BJ (cell line): ENCODE measurements at regions not wholly inside any gene's neighbourhood (a gene's known extent, or its start where the extent isn't known, plus 50 kb on each side); places are given as distances from the start of the nearest gene placed in this dataset.

Experiments
- CTCF ChIA-PET: fragments of 350-600 bp; formaldehyde crosslinking; extraction: SDS; loops from one replicate; lab custom pipeline; 2021; ENCODE audit warnings: antibody characterized with exemption, inconsistent platforms; lab: Yijun Ruan, JAX
- POLR2A ChIA-PET: fragments of 300-600 bp; sonication (Branson Sonifier 250); formaldehyde crosslinking; extraction: SDS; loops from one replicate; lab custom pipeline; 2021; ENCODE audit warnings: antibody characterized with exemption; lab: Charles Lee
- DNase-seq: peaks from one replicate; pipeline ENCODE4 v3.0.0-alpha.2; 2011; ENCODE audit warnings: low read depth
- H3K27me3 ChIP-seq: 2 replicates; pipeline ENCODE4 v1.6.0; 2011; ENCODE audit warnings: low read length; ENCODE audit not compliant: control insufficient read depth, insufficient read depth
- H3K36me3 ChIP-seq: 2 replicates; pipeline ENCODE4 v1.5.1; 2011; ENCODE audit warnings: low read length; ENCODE audit not compliant: control insufficient read depth, insufficient read depth
- H3K4me3 ChIP-seq: 2 replicates; pipeline ENCODE4 v1.5.1; 2011; ENCODE audit warnings: low read depth, mild to moderate bottlenecking, control low read depth, low read length
- TF ChIP-seq, protein P1 (sequence below): IDR thresholded peaks from 2 replicates; pipeline ENCODE4 v1.5.1; 2011; ENCODE audit warnings: low read depth, mild to moderate bottlenecking, control low read depth, inconsistent platforms, low read length, moderate library complexity; ENCODE audit not compliant: insufficient read depth

DNA sequence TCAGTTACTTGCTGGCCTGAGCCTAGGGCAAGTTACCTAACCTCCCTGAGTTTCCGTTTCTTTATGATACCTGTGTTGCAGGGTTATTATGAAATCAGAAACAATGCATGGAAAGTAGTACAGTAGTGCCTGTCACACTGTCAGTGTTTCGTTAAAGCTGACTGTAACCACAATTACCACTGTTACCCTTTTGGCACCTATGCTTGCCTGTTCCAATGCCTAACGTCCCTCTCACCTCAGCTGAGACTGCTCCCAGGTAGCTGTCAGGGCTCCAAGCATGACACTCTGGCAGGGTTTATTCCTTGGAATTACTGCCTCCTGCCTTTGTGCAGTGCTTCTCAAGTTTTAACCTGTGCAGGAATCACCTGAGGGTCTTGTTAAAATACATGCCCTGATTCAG lies 135.2 kb upstream of the RBMS1 start:
- DNase-seq: no peak
- ChIA-PET CTCF (interaction anchor here (0.6 to 1.1 kb wide), 2 partner anchors 9 to 22 kb away, joined by 3 read pairs; no protein-coding TSS in a partner anchor), POLR2A (no interaction called here)
- Histone ChIP-seq H3K27me3 (no peaks in the 10 kb centered on the region), H3K36me3 (no peaks in the 10 kb centered on the region), H3K4me3 (no peak overlapping the region)
- TF ChIP-seq, protein P1, sequence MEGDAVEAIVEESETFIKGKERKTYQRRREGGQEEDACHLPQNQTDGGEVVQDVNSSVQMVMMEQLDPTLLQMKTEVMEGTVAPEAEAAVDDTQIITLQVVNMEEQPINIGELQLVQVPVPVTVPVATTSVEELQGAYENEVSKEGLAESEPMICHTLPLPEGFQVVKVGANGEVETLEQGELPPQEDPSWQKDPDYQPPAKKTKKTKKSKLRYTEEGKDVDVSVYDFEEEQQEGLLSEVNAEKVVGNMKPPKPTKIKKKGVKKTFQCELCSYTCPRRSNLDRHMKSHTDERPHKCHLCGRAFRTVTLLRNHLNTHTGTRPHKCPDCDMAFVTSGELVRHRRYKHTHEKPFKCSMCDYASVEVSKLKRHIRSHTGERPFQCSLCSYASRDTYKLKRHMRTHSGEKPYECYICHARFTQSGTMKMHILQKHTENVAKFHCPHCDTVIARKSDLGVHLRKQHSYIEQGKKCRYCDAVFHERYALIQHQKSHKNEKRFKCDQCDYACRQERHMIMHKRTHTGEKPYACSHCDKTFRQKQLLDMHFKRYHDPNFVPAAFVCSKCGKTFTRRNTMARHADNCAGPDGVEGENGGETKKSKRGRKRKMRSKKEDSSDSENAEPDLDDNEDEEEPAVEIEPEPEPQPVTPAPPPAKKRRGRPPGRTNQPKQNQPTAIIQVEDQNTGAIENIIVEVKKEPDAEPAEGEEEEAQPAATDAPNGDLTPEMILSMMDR: no peak

DNA sequence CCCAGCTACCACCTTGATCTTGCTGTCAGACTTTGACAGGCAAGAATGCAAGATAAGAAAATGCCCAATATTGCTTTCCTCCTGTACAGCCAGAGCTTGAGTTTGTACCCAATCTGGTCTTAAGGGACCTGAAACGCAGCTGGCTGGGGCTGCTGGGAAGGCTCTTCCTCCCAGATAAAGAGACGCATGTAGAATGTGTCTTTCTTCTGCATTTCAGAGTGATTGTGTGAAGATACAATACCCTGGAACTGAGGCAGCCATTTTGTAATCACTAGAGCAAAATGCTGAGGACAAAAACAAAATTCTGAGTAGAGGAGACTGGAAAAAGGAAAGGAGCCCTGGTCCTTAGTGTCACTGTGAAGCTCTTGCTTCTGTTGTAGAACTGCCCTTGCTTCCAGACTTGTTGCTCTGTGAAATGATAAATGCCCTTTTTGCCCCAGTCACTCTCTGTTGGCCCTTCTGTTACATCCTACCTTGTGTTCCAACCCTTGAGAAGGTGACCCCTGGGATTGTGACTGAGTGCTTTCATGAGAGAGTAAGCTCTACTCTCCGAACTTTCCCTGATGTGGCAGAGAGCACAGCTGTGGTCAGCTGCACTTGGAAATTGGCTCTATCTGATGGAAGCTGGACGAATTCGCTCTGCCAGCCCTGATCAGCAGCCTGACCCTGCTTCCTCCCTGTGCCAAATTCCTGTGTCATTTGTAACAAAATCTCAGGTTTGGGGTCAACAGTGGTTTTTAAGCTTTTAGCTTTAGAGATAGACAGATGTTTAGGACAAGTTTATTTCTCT lies 137.4 kb upstream of the RBMS1 start:
- TF ChIP-seq, protein P1: no peak
- Histone ChIP-seq H3K27me3 (no peaks in the 10 kb centered on the region), H3K36me3 (no peaks in the 10 kb centered on the region), H3K4me3 (no peak overlapping the region)
- no peak for DNase-seq
- ChIA-PET POLR2A (no interaction called here), CTCF (interaction anchor here (1.0 kb wide), 1 partner anchor 10 kb away, joined by 4 read pairs; no protein-coding TSS in a partner anchor)

DNA sequence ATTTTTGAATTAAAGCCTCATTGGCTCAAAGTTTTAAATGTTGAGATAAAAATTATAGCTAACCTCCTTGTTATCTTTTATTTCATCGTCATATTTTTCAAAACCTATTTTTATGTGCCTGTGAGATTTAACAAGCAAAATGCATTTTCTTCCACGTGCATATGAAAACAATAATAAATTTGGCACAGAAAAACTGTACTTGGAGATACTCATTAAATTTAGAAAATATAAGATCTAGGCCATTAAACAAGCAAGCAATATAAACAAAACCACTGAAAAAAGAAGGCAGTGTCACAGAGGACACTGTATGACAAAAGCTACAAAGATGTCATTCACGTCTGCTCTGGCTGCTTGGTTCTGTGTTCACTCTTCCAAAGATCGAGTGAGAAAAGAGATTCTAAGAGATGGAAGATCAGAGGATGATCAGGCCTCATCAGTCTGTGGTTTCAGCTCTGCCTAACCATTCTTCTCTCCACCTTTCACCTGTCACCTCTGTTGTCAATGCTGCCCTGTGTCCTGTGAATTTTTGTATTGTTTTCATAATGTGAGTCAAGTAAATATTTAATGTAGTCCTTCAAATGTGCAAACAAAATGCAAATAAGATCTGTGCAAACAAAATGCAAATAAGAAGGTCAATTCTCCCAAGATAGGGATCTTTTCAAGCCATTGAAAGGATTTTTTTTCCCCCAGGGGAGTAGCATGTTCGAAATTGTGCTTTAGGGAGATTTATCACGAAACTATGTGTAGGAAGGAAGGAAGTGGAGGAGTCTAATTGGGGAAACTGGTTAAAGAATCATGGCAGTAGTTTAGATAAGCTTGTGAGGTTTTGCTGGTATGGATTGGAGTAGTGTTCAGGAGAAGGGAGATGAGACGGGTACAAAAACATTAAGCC lies 138.7 kb upstream of the RBMS1 start:
- POLR2A ChIA-PET: interaction anchor here (0.6 kb wide), 1 partner anchor 582 kb away, joined by 4 read pairs; no protein-coding TSS in a partner anchor
- Histone ChIP-seq H3K36me3 (no peaks in the 10 kb centered on the region), H3K27me3 (no peaks in the 10 kb centered on the region), H3K4me3 (no peak overlapping the region)
- CTCF ChIA-PET: no interaction called here
- TF ChIP-seq, protein P1: no peak
- DNase-seq: no peak

DNA sequence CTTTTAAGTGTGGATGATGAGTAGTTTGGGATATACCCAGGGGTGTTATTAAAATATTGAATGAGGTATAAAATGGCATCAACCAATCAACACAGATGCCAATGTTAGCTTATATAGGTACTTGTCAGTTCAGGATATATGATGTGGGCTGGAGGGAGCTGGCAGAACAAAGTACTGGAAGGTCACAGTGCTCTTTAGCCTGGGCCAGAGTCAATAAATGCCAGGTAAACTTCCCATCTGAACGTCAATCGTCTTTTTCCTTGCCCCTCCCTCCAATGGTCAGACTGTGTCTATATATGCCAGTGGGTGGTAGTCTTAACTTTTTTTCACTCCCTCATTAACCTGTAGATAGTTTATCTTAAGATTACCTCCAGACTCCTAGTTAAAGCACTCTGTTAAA lies 140.8 kb upstream of the RBMS1 start:
- POLR2A ChIA-PET: no interaction called here
- CTCF ChIA-PET: interaction anchor here (1.5 kb wide), 1 partner anchor 10 kb away, joined by 3 read pairs; no protein-coding TSS in a partner anchor
- DNase-seq: no peak
- TF ChIP-seq, protein P1: no peak
- no peaks in the 10 kb centered on the region for H3K27me3 ChIP-seq
- H3K4me3 ChIP-seq: no peak overlapping the region
- H3K36me3 ChIP-seq: no peaks in the 10 kb centered on the region

DNA sequence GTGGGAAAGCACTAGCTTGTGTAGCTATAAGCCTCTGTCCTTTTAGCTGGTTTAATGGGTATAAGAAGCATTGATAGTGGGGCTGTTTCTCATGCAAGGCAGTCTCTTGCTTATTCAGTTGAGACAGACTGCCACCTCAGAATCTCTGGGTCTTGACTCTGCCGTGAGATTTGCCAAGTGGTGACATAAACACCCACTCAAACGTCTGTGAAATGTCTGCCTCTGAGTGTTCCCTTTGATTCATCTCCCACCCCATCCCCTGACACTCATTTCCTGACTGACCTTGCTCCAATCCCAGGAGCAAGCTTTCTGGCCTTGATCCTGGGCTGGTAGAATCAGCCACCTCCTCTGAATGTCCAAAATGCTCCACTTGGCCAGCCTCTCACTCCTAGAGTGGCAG lies 141.9 kb upstream of the RBMS1 start:
- Histone ChIP-seq H3K27me3 (no peaks in the 10 kb centered on the region), H3K4me3 (no peak overlapping the region), H3K36me3 (no peaks in the 10 kb centered on the region)
- POLR2A ChIA-PET: no interaction called here
- TF ChIP-seq, protein P1: no peak
- CTCF ChIA-PET: interaction anchor here (1.5 kb wide), 1 partner anchor 9 kb away, joined by 3 read pairs; no protein-coding TSS in a partner anchor
- peak; percentile 19 for DNase-seq
